WERI-Rb-1 (cell line): ENCODE measurements at regions not wholly inside any gene's neighbourhood (a gene's known extent, or its start where the extent isn't known, plus 50 kb on each side); places are given as distances from the start of the nearest gene placed in this dataset.

Experiments
- DNase-seq: peaks from one replicate; pipeline ENCODE4 v3.0.0-alpha.2; 2020
- H3K27ac ChIP-seq: fragments of 250-450 bp; sonication (Bioruptor Pico); 2 replicates; pipeline ENCODE4 v1.5.1; 2020; ENCODE audit warnings: mild to moderate bottlenecking, moderate library complexity
- H3K27me3 ChIP-seq: fragments of 250-450 bp; sonication (Bioruptor Pico); 2 replicates; pipeline ENCODE4 v1.5.1; 2021; ENCODE audit warnings: mild to moderate bottlenecking, low read depth, moderate library complexity; ENCODE audit not compliant: insufficient read depth, severe bottlenecking
- H3K36me3 ChIP-seq: fragments of 250-450 bp; sonication (Bioruptor Pico); 2 replicates; pipeline ENCODE4 v1.5.1; 2020; ENCODE audit warnings: mild to moderate bottlenecking, moderate library complexity
- H3K4me3 ChIP-seq: 2 replicates; pipeline ENCODE4 v1.5.1; 2011; ENCODE audit warnings: low read depth, mild to moderate bottlenecking, control low read depth, low read length
- H3K9me3 ChIP-seq: fragments of 250-450 bp; sonication (Bioruptor Pico); 2 replicates; pipeline ENCODE4 v1.5.1; 2021; ENCODE audit warnings: mild to moderate bottlenecking, moderate library complexity; ENCODE audit not compliant: severe bottlenecking
- CTCF ChIP-seq: IDR thresholded peaks from 2 replicates; pipeline ENCODE4 v1.5.1; 2011; ENCODE audit warnings: low read depth, mild to moderate bottlenecking, control low read depth, inconsistent platforms, low read length

GRCh38 chr7:131268906-131269305 lies 58.8 kb upstream of the MKLN1 start:
- DNase-seq = no peak
- Histone ChIP-seq H3K9me3 (no peaks in the 10 kb centered on the region), H3K27me3 (no peaks in the 10 kb centered on the region), H3K36me3 (no peaks in the 10 kb centered on the region), H3K4me3 (no peak overlapping the region), H3K27ac (no peak overlapping the region)
- no peak for TF ChIP-seq CTCF

GRCh38 chr7:131272086-131272485 lies 55.6 kb upstream of the MKLN1 start:
- no peaks in the 10 kb centered on the region for H3K27me3 ChIP-seq
- no peak for DNase-seq
- no peak overlapping the region for H3K27ac ChIP-seq
- no peaks in the 10 kb centered on the region for H3K36me3 ChIP-seq
- no peak for TF ChIP-seq CTCF
- no peaks in the 10 kb centered on the region for H3K9me3 ChIP-seq
- no peak overlapping the region for H3K4me3 ChIP-seq

GRCh38 chr7:131274986-131275385 lies 52.7 kb upstream of the MKLN1 start:
- Histone ChIP-seq H3K36me3 (no peaks in the 10 kb centered on the region), H3K4me3 (no peak overlapping the region), H3K27ac (no peak overlapping the region), H3K27me3 (no peaks in the 10 kb centered on the region), H3K9me3 (no peaks in the 10 kb centered on the region)
- no peak for TF ChIP-seq CTCF
- no peak for DNase-seq

GRCh38 chr7:131276190-131276589 lies 51.5 kb upstream of the MKLN1 start:
- no peaks in the 10 kb centered on the region for H3K36me3 ChIP-seq
- no peaks in the 10 kb centered on the region for H3K27me3 ChIP-seq
- no peak overlapping the region for H3K27ac ChIP-seq
- no peak for DNase-seq
- H3K4me3 ChIP-seq = no peak overlapping the region
- no peaks in the 10 kb centered on the region for H3K9me3 ChIP-seq
- TF ChIP-seq CTCF = no peak

GRCh38 chr7:131276748-131277147 lies 50.9 kb upstream of the MKLN1 start:
- Histone ChIP-seq H3K36me3 (no peaks in the 10 kb centered on the region), H3K9me3 (no peaks in the 10 kb centered on the region), H3K27me3 (no peaks in the 10 kb centered on the region), H3K27ac (no peak overlapping the region), H3K4me3 (no peak overlapping the region)
- DNase-seq = no peak
- no peak for TF ChIP-seq CTCF
